DOHH2 (cell line): ENCODE measurements at regions not wholly inside any gene's neighbourhood (a gene's known extent, or its start where the extent isn't known, plus 50 kb on each side); places are given as distances from the start of the nearest gene placed in this dataset.

Experiments
- EZH2phosphoT487 ChIP-seq: fragments of 200-600 bp; sonication (generic); IDR thresholded peaks from 2 replicates; pipeline ENCODE4 v1.6.1; 2017; ENCODE audit warnings: borderline replicate concordance, mild to moderate bottlenecking, antibody characterized with exemption, low read length, moderate library complexity, mixed read lengths
- TF ChIP-seq, protein P1 (sequence below): fragments of 200-600 bp; sonication (generic); IDR thresholded peaks from one replicate; pipeline ENCODE4 v1.5.1; 2014; ENCODE audit warnings: antibody characterized with exemption, mild to moderate bottlenecking, low read depth, low read length; ENCODE audit not compliant: poor library complexity, severe bottlenecking

DNA sequence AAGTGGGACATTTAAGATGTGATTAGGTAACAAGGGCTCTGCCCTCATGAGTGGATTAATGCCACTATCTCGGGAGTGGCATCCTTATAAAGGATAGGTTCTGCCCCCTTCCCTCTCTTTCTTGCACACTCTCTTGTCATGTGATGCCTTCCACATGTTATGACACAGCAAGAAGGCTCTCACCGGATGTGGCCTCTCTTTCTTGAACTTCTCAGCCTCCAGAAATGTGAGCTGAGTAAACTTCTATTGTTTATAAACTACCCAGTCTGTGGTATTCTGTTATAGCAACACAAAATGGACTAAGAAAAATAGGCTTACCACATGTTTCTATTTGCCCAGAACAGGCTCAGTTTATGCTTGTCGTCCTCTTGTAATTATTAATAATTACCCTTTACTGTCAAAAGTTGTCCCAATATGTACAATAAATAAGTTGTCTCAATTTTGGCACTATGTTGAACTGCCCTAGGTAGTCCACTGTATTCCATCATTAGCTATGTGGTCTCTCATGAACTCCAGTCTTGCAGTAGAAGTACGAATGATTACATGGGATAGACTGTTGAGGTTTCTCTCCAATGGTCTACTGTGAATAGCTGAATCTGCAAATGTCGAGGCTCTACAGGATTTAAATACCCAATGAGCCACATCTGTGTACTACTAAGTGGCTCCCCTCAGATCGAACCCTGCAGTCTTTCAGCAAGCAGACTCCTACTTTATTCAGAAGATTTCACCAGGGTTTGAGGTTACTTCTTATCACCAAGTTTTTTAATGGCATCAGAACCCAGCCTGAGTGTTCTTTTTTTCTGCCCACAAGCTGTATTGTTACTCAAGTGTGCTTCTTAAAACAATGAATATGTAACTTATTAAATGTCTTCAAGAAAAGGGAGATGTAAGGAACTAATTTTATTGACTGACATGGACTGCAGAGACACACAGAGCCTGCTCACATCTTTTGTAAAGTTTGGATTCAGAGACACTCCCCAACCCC is 102.0 kb upstream of the LEF1 start:
- TF ChIP-seq EZH2phosphoT487: no peak
- TF ChIP-seq, protein P1, sequence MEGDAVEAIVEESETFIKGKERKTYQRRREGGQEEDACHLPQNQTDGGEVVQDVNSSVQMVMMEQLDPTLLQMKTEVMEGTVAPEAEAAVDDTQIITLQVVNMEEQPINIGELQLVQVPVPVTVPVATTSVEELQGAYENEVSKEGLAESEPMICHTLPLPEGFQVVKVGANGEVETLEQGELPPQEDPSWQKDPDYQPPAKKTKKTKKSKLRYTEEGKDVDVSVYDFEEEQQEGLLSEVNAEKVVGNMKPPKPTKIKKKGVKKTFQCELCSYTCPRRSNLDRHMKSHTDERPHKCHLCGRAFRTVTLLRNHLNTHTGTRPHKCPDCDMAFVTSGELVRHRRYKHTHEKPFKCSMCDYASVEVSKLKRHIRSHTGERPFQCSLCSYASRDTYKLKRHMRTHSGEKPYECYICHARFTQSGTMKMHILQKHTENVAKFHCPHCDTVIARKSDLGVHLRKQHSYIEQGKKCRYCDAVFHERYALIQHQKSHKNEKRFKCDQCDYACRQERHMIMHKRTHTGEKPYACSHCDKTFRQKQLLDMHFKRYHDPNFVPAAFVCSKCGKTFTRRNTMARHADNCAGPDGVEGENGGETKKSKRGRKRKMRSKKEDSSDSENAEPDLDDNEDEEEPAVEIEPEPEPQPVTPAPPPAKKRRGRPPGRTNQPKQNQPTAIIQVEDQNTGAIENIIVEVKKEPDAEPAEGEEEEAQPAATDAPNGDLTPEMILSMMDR: no peak
